ENCODE measurements at regions not wholly inside any gene's neighbourhood (a gene's known extent, or its start where the extent isn't known, plus 50 kb on each side); places are given as distances from the start of the nearest gene placed in this dataset.
"Not testable (repeated sequence)": the region's sequence is repeated elsewhere in the genome, so short reads cannot be mapped to it uniquely, and the experiment has no call there.

GRCh38 chr4:149183638-149184037, 632.0 kb downstream of the IQCM start:
- H3K4me3 ChIP-seq (replicated peaks; ENCODE audit: low read depth, low read length) = no peak overlapping the region
- DNase-seq (ENCODE audit: extremely low read depth, low read depth) = no peak
- TF ChIP-seq, protein P1, sequence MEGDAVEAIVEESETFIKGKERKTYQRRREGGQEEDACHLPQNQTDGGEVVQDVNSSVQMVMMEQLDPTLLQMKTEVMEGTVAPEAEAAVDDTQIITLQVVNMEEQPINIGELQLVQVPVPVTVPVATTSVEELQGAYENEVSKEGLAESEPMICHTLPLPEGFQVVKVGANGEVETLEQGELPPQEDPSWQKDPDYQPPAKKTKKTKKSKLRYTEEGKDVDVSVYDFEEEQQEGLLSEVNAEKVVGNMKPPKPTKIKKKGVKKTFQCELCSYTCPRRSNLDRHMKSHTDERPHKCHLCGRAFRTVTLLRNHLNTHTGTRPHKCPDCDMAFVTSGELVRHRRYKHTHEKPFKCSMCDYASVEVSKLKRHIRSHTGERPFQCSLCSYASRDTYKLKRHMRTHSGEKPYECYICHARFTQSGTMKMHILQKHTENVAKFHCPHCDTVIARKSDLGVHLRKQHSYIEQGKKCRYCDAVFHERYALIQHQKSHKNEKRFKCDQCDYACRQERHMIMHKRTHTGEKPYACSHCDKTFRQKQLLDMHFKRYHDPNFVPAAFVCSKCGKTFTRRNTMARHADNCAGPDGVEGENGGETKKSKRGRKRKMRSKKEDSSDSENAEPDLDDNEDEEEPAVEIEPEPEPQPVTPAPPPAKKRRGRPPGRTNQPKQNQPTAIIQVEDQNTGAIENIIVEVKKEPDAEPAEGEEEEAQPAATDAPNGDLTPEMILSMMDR (IDR thresholded peaks at IDR 0.05; ENCODE audit: low read depth, low read length, missing control alignments) = no peak

DNA sequence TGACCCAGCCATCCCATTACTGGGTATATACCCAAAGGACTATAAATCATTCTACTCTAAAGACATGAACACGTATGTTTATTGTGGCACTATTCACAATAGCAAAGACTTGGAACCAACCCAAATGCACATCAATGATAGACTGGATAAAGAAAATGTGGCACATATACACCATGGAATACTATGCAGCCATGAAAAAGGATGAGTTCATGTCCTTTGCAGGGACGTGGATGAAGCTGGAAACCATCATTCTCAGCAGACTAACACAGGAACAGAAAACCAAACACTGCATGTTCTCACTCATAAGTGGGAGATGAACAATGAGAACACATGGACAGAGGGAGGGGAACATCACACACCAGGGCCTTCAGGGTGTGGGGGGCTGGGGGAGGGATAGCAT, 634.2 kb downstream of the IQCM start:
- not testable (repeated sequence) for H3K4me3 ChIP-seq (replicated peaks; ENCODE audit: low read depth, low read length); DNase-seq (ENCODE audit: extremely low read depth, low read depth)

DNA sequence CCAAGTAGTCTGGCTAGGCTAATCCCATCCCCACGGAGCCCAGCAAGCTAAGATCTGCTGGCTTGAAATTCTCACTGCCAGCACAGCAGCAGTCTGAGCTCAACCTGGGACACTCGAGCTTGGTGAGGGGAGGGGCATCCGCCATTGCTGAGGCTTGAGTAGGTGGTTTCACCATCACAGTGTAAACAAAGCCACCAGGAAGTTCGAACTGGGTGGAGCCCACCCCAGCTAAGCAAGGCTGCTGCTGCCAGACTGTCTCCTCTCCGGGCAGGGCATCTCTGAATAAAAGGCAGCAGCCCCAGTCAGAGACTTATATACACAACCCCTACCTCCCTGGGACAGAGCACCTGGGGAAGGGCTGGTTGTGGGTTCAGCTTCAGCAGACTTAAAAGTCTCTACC, 639.6 kb downstream of the IQCM start:
- H3K4me3 ChIP-seq (replicated peaks; ENCODE audit: low read depth, low read length) = no peak overlapping the region
- no peak for DNase-seq (ENCODE audit: extremely low read depth, low read depth)

DNA sequence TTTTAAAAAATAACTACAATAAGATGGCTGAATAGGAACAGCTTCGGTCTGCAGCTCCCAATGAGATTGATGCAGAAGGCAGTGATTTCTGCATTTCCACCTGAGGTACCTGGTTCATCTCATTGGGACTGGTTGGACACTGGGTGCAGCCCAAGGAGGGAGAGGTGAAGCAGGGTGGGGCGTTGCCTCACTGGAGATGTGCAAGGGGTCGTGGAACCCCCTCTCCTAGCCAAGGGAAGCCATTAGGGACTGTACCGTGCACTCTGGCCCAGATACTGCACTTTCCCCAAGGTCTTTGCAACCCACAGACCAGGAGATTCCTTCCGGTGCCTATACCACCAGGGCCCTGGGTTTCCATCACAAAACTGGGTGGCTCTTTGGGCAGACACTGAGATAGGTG, 640.1 kb downstream of the IQCM start:
- DNase-seq (ENCODE audit: extremely low read depth, low read depth) = no peak
- no peak overlapping the region for H3K4me3 ChIP-seq (replicated peaks; ENCODE audit: low read depth, low read length)
- TF ChIP-seq, protein P1 (IDR thresholded peaks at IDR 0.05; ENCODE audit: low read depth, low read length, missing control alignments) = no peak

More for the DNA sequence above, 639.6 kb downstream of the IQCM start:
- TF ChIP-seq, protein P1 (IDR thresholded peaks at IDR 0.05; ENCODE audit: low read depth, low read length, missing control alignments) = no peak

DNA sequence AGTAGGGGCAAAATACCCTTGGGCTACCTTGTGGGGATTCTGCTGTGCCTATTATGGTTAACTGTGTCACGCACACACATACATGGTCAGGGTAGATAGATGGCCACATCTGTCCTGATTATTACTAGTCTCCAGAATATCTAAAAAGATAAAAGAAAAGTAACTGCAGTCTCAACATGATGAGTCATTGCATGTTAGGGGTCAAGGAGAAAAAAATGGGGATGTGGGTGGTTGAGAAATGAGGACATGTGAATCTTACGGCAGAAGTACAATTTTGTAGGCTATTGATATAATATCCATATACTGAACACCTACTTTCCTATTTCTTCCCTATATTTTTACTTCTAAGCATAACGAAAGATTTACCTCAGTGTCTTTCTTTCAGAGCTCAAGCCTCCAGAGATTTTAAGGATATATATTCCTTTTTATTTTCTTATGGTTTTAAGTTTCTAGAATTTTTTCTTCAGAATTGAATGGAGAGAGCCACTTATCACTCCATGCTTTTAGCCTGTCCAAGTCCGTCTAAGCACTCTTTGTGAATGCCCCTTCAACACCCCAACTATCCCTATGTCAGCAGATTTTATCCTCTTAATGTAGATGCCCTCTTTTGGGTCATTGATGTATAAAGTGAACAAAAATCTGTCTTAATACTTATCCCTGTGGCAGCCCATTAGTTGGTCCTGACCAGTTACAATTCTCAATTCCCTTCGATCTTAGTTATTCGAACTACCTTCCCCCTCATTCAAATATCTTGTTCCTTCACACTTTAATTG, 642.2 kb downstream of the IQCM start:
- TF ChIP-seq, protein P1 (IDR thresholded peaks at IDR 0.05; ENCODE audit: low read depth, low read length, missing control alignments) = no peak
- no peak for DNase-seq (ENCODE audit: extremely low read depth, low read depth)
- H3K4me3 ChIP-seq (replicated peaks; ENCODE audit: low read depth, low read length) = no peak overlapping the region

DNA sequence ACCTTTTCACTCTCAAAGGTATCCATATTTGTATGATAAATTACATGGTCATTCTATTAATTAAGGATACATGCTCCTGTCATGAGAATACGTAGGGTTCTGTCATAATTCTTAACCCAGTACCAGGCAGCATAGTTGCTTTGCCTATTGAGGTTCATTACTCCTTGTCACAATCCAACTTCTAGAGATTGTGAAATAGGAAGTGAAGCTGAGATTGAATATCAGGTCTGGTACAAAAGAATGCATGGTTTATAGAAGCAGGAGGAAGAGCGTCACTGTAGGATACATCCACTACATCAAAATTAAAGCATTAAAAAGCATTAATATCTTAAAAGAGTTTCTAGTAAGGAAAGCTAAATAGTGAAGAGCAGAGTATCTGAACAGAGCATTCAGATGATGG, 647.0 kb downstream of the IQCM start:
- no peak for DNase-seq (ENCODE audit: extremely low read depth, low read depth)
- H3K4me3 ChIP-seq (replicated peaks; ENCODE audit: low read depth, low read length) = no peak overlapping the region
- TF ChIP-seq, protein P1 (IDR thresholded peaks at IDR 0.05; ENCODE audit: low read depth, low read length, missing control alignments) = no peak

DNA sequence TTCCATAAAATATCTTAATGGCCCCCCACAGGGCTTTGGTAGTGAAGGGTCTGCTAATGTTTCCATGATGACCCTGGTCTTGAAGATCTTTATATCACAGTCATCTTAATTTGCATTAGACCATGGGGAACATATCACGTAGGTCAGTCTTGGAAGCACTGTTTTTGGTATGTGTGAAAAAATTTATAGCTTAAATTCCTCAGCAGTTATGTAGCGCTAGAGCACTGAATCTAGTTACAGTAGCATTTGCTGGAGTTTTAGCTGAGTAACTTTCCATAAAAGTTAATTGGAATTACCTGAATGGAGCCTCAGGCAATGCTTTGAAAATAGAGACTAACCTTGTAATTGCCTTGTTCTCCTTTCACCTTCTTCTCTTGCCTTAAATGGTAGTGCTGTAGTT, 648.8 kb downstream of the IQCM start:
- no peak overlapping the region for H3K4me3 ChIP-seq (replicated peaks; ENCODE audit: low read depth, low read length)
- no peak for DNase-seq (ENCODE audit: extremely low read depth, low read depth)
- TF ChIP-seq, protein P1 (IDR thresholded peaks at IDR 0.05; ENCODE audit: low read depth, low read length, missing control alignments) = no peak

Measured in HFF-Myc (cell line).